HuH-7.5 (cell line): ENCODE measurements at regions not wholly inside any gene's neighbourhood (a gene's known extent, or its start where the extent isn't known, plus 50 kb on each side); places are given as distances from the start of the nearest gene placed in this dataset.
A peak's percentile ranks its signal among the peaks of the same experiment; 100 is the strongest.
"Not testable (repeated sequence)": the region's sequence is repeated elsewhere in the genome, so short reads cannot be mapped to it uniquely, and the experiment has no call there.

ENCODE experiments used
- DNase-seq: peaks from one replicate; pipeline ENCODE4 v3.0.0; 2011; ENCODE audit warnings: low spot score

GRCh38 chr12:47488888-47489287 lies 216.9 kb downstream of the RPAP3 start:
- no peak for DNase-seq

GRCh38 chr12:47481041-47481440 lies 224.8 kb downstream of the RPAP3 start:
- no peak for DNase-seq

- DNase-seq = no peak
Observed at GRCh38 chr12:47478426-47478825, 227.4 kb downstream of the RPAP3 start.

GRCh38 chr12:47473091-47473490 lies 232.7 kb downstream of the RPAP3 start:
- no peak for DNase-seq

- DNase-seq = not testable (repeated sequence)
Observed at GRCh38 chr12:47470349-47470748, 235.5 kb downstream of the RPAP3 start.

GRCh38 chr12:47463918-47464317 lies 241.9 kb downstream of the RPAP3 start:
- not testable (repeated sequence) for DNase-seq

- peak; percentile 8 for DNase-seq
Observed at GRCh38 chr12:47458279-47458678, 247.6 kb downstream of the RPAP3 start.

GRCh38 chr12:47449797-47450196 lies 256.0 kb downstream of the RPAP3 start:
- no peak for DNase-seq

GRCh38 chr12:47442310-47442709 lies 263.5 kb downstream of the RPAP3 start:
- DNase-seq = no peak

- no peak for DNase-seq
Observed at GRCh38 chr12:47441490-47441889, 264.3 kb downstream of the RPAP3 start.

GRCh38 chr12:47438175-47438574 lies 267.7 kb downstream of the RPAP3 start:
- no peak for DNase-seq

- no peak for DNase-seq
Observed at GRCh38 chr12:47437570-47437969, 268.3 kb downstream of the RPAP3 start.

- no peak for DNase-seq
Observed at GRCh38 chr12:47433876-47434275, 272.0 kb downstream of the RPAP3 start.

GRCh38 chr12:47426678-47427309 lies 279.0 kb downstream of the RPAP3 start:
- not testable (repeated sequence) for DNase-seq

- DNase-seq = no peak
Observed at GRCh38 chr12:47422611-47423010, 283.2 kb downstream of the RPAP3 start.

- DNase-seq = no peak
Observed at GRCh38 chr12:47419497-47419896, 286.3 kb downstream of the RPAP3 start.

- no peak for DNase-seq
Observed at GRCh38 chr12:47417955-47418354, 287.9 kb downstream of the RPAP3 start.

GRCh38 chr12:47417121-47417520 lies 288.7 kb downstream of the RPAP3 start:
- DNase-seq = no peak

GRCh38 chr12:47415054-47415453 lies 290.8 kb downstream of the RPAP3 start:
- DNase-seq = no peak

GRCh38 chr12:47414511-47414910 lies 291.3 kb downstream of the RPAP3 start:
- DNase-seq = no peak

- no peak for DNase-seq
Observed at GRCh38 chr12:47413806-47414205, 292.0 kb downstream of the RPAP3 start.

- DNase-seq = no peak
Observed at GRCh38 chr12:47412601-47413236, 293.1 kb downstream of the RPAP3 start.

- no peak for DNase-seq
Observed at GRCh38 chr12:47411966-47412365, 293.9 kb downstream of the RPAP3 start.

- DNase-seq = no peak
Observed at GRCh38 chr12:47410862-47411261, 295.0 kb downstream of the RPAP3 start.
